ENCODE measurements at regions not wholly inside any gene's neighbourhood (a gene's known extent, or its start where the extent isn't known, plus 50 kb on each side); places are given as distances from the start of the nearest gene placed in this dataset.
A peak's percentile ranks its signal among the peaks of the same experiment; 100 is the strongest.
"Not testable (repeated sequence)": the region's sequence is repeated elsewhere in the genome, so short reads cannot be mapped to it uniquely, and the experiment has no call there.

GRCh38 chr5:135155616-135156214 is 121.7 kb upstream of the PITX1 start:
- DNase-seq = no peak

GRCh38 chr5:135154961-135155360 is 120.9 kb upstream of the PITX1 start:
- DNase-seq = no peak

- no peak for DNase-seq
Observed at GRCh38 chr5:135154197-135154596, 120.2 kb upstream of the PITX1 start.

- DNase-seq = no peak
Observed at GRCh38 chr5:135153661-135154060, 119.6 kb upstream of the PITX1 start.

GRCh38 chr5:135153259-135153658 is 119.2 kb upstream of the PITX1 start:
- DNase-seq = no peak

GRCh38 chr5:135151660-135152059 is 117.6 kb upstream of the PITX1 start:
- DNase-seq = not testable (repeated sequence)

- DNase-seq = no peak
Observed at GRCh38 chr5:135151256-135151655, 117.2 kb upstream of the PITX1 start.

GRCh38 chr5:135150767-135151166 is 116.7 kb upstream of the PITX1 start:
- DNase-seq = no peak

- no peak for DNase-seq
Observed at GRCh38 chr5:135149956-135150723, 116.1 kb upstream of the PITX1 start.

- DNase-seq = no peak
Observed at GRCh38 chr5:135149229-135149955, 115.4 kb upstream of the PITX1 start.

GRCh38 chr5:135147294-135148090 is 113.5 kb upstream of the PITX1 start:
- DNase-seq = no peak

- DNase-seq = no peak
Observed at GRCh38 chr5:135145985-135146384, 112.0 kb upstream of the PITX1 start.

GRCh38 chr5:135143682-135144081 is 109.7 kb upstream of the PITX1 start:
- DNase-seq = not testable (repeated sequence)

- no peak for DNase-seq
Observed at GRCh38 chr5:135141303-135142268, 107.6 kb upstream of the PITX1 start.

GRCh38 chr5:135140446-135141204 is 106.6 kb upstream of the PITX1 start:
- DNase-seq = peak; percentile 75

- DNase-seq = peak; percentile 95
Observed at GRCh38 chr5:135139381-135140134, 105.5 kb upstream of the PITX1 start.

GRCh38 chr5:135138116-135138850 is 104.3 kb upstream of the PITX1 start:
- no peak for DNase-seq

- no peak for DNase-seq
Observed at GRCh38 chr5:135137146-135137915, 103.3 kb upstream of the PITX1 start.
